ENCODE measurements at regions not wholly inside any gene's neighbourhood (a gene's known extent, or its start where the extent isn't known, plus 50 kb on each side); places are given as distances from the start of the nearest gene placed in this dataset.

DNA sequence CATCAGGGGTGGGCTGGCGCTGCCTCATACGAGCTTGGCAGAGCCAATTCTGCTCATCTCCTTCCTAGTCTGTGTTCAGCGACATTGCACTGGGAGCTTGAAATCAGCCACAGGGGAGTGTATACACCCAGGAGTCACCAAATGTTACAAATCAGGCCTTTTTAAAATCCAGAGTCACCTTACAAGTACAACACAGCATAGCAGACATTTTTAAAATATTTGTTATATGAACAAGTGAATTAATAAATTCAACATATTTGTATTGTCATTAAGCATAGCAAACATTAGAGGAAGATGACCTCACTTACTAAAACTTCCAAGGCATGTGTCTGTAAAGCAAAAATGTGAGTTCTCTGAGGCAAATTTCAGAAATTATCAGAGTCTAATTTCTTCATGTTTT lies 210.0 kb downstream of the HLX start:
- in situ Hi-C loops (cut with MboI) = no loop called here
- H2AFZ ChIP-seq = 0 out of 2 replicates have a peak overlapping the region, but pooled peaks have one; percentile 10
- peak overlapping the region; percentile 20; the same call in 1 of the 2 replicates for H3K4me3 ChIP-seq
- H4K20me1 ChIP-seq (ENCODE audit: insufficient read depth) = no peaks in the 10 kb centered on the region
- WGBS, 2 experiments (ENCODE audit: low coverage in 1 of 2, low lambda C conversion rate in 2 of 2, missing lambda C conversion rate in 2 of 2) = 63 to 71% methylated on average over 3 of the region's 3 CpGs
- peaks cover 15% of the 10 kb centered on the region for H3F3A ChIP-seq (ENCODE audit: insufficient read depth)
- no peaks in the 10 kb centered on the region for H3K9me3 ChIP-seq (ENCODE audit: low read depth)
- no peaks in the 10 kb centered on the region for H3K9me2 ChIP-seq (ENCODE audit: insufficient read depth)
- TF ChIP-seq EZH2phosphoT487 (IDR thresholded peaks at IDR 0.05; ENCODE audit: insufficient read depth, low read depth) = no peak
- no peak for TF ChIP-seq EZH2 (IDR thresholded peaks at IDR 0.05; ENCODE audit: insufficient read depth, poor library complexity, severe bottlenecking)
- H3K4me2 ChIP-seq (ENCODE audit: unreplicated experiment) = peak overlapping the region; percentile 71
- peaks cover 49% of the 10 kb centered on the region for H3K4me1 ChIP-seq (ENCODE audit: insufficient read depth)
- DNase-seq = peak; percentile 59
- peak overlapping the region; percentile 51 for H3K27ac ChIP-seq
- H3K36me3 ChIP-seq (ENCODE audit: low read depth) = no peaks in the 10 kb centered on the region
- H3K79me2 ChIP-seq (ENCODE audit: insufficient read depth) = no peaks in the 10 kb centered on the region
- H3K9ac ChIP-seq = no peak overlapping the region
- no peaks in the 10 kb centered on the region for H3K27me3 ChIP-seq (replicated peaks; ENCODE audit: insufficient read depth)

GRCh38 chr1:221089803-221090202 lies 210.6 kb downstream of the HLX start:
- Histone ChIP-seq H3K9ac (no peak overlapping the region), H3K4me1 (ENCODE audit: insufficient read depth) (peaks cover 54% of the 10 kb centered on the region), H3K4me3 (peak overlapping the region; percentile 20; the same call in 1 of the 2 replicates), H3K36me3 (ENCODE audit: low read depth) (no peaks in the 10 kb centered on the region), H3K27me3 (replicated peaks; ENCODE audit: insufficient read depth) (no peaks in the 10 kb centered on the region), H3K4me2 (ENCODE audit: unreplicated experiment) (peak overlapping the region; percentile 71), H2AFZ (0 out of 2 replicates have a peak overlapping the region, but pooled peaks have one; percentile 10), H3K9me2 (ENCODE audit: insufficient read depth) (no peaks in the 10 kb centered on the region), H3K9me3 (ENCODE audit: low read depth) (no peaks in the 10 kb centered on the region), H4K20me1 (ENCODE audit: insufficient read depth) (no peaks in the 10 kb centered on the region), H3K79me2 (ENCODE audit: insufficient read depth) (no peaks in the 10 kb centered on the region), H3K27ac (peak overlapping the region; percentile 51), H3F3A (ENCODE audit: insufficient read depth) (peaks cover 15% of the 10 kb centered on the region)
- 73 to 82% methylated on average over 1 of the region's 1 CpG for WGBS, 2 experiments (ENCODE audit: low coverage in 1 of 2, low lambda C conversion rate in 2 of 2, missing lambda C conversion rate in 2 of 2)
- no peak for DNase-seq
- in situ Hi-C loops (cut with MboI) = no loop called here
- TF ChIP-seq EZH2 (IDR thresholded peaks at IDR 0.05; ENCODE audit: insufficient read depth, poor library complexity, severe bottlenecking) (no peak), EZH2phosphoT487 (IDR thresholded peaks at IDR 0.05; ENCODE audit: insufficient read depth, low read depth) (no peak)

GRCh38 chr1:221093903-221094791 lies 214.9 kb downstream of the HLX start:
- no peaks in the 10 kb centered on the region for H3K27me3 ChIP-seq (replicated peaks; ENCODE audit: insufficient read depth)
- DNase-seq = peak; percentile 17
- no peak overlapping the region for H2AFZ ChIP-seq
- H3K27ac ChIP-seq = no peak overlapping the region
- no peak overlapping the region for H3K9ac ChIP-seq
- 65 to 67% methylated on average over 5 of the region's 5 CpGs for WGBS, 2 experiments (ENCODE audit: low coverage in 1 of 2, low lambda C conversion rate in 2 of 2, missing lambda C conversion rate in 2 of 2)
- no peaks in the 10 kb centered on the region for H4K20me1 ChIP-seq (ENCODE audit: insufficient read depth)
- TF ChIP-seq EZH2phosphoT487 (IDR thresholded peaks at IDR 0.05; ENCODE audit: insufficient read depth, low read depth) (no peak), EZH2 (IDR thresholded peaks at IDR 0.05; ENCODE audit: insufficient read depth, poor library complexity, severe bottlenecking) (no peak)
- H3K4me2 ChIP-seq (ENCODE audit: unreplicated experiment) = no peak overlapping the region
- in situ Hi-C loops (cut with MboI) = no loop called here
- no peaks in the 10 kb centered on the region for H3K36me3 ChIP-seq (ENCODE audit: low read depth)
- H3K9me3 ChIP-seq (ENCODE audit: low read depth) = no peaks in the 10 kb centered on the region
- H3K9me2 ChIP-seq (ENCODE audit: insufficient read depth) = no peaks in the 10 kb centered on the region
- peaks cover 49% of the 10 kb centered on the region for H3K4me1 ChIP-seq (ENCODE audit: insufficient read depth)
- H3K4me3 ChIP-seq = no peak overlapping the region
- peaks cover 36% of the 10 kb centered on the region for H3F3A ChIP-seq (ENCODE audit: insufficient read depth)
- H3K79me2 ChIP-seq (ENCODE audit: insufficient read depth) = no peaks in the 10 kb centered on the region

GRCh38 chr1:221097479-221098281 lies 218.4 kb downstream of the HLX start:
- Histone ChIP-seq H3K9ac (peak overlapping the region; percentile 43), H3F3A (ENCODE audit: insufficient read depth) (peaks cover 58% of the 10 kb centered on the region), H4K20me1 (ENCODE audit: insufficient read depth) (no peaks in the 10 kb centered on the region), H3K9me3 (ENCODE audit: low read depth) (no peaks in the 10 kb centered on the region), H3K9me2 (ENCODE audit: insufficient read depth) (no peaks in the 10 kb centered on the region), H3K4me3 (no peak overlapping the region), H3K27ac (peak overlapping the region; percentile 87), H3K27me3 (replicated peaks; ENCODE audit: insufficient read depth) (no peaks in the 10 kb centered on the region), H3K4me1 (ENCODE audit: insufficient read depth) (peaks cover 66% of the 10 kb centered on the region), H3K36me3 (ENCODE audit: low read depth) (no peaks in the 10 kb centered on the region), H3K79me2 (ENCODE audit: insufficient read depth) (no peaks in the 10 kb centered on the region), H2AFZ (no peak overlapping the region), H3K4me2 (ENCODE audit: unreplicated experiment) (peak overlapping the region; percentile 48)
- TF ChIP-seq EZH2phosphoT487 (IDR thresholded peaks at IDR 0.05; ENCODE audit: insufficient read depth, low read depth) (peak; percentile 100), EZH2 (IDR thresholded peaks at IDR 0.05; ENCODE audit: insufficient read depth, poor library complexity, severe bottlenecking) (no peak)
- in situ Hi-C loops (cut with MboI) = no loop called here
- peak; percentile 94 for DNase-seq
- WGBS, 2 experiments (ENCODE audit: low coverage in 1 of 2, low lambda C conversion rate in 2 of 2, missing lambda C conversion rate in 2 of 2) = 15 to 20% methylated on average over 6 of the region's 6 CpGs
